Suprapubic skin (tissue), 3 donors: ENCODE measurements at regions not wholly inside any gene's neighbourhood (a gene's known extent, or its start where the extent isn't known, plus 50 kb on each side); places are given as distances from the start of the nearest gene placed in this dataset.

Experiments used
- POLR2A ChIP-seq, 2 donors: fragments of 450-650 bp; IDR thresholded peaks; one replicate each; pipeline ENCODE4 v1.6.1; 2017; ENCODE audit warnings: antibody characterized with exemption in 2 of 2, mild to moderate bottlenecking in 2 of 2, moderate library complexity in 2 of 2
- TF ChIP-seq, protein P1 (sequence below), 2 donors: fragments of 200-600 bp in 1 of 2; fragments of 450-650 bp in 1 of 2; sonication (generic) in 1 of 2; IDR thresholded peaks; one replicate each; pipeline ENCODE4 v1.5.1; 2016 to 2019; ENCODE audit warnings: antibody characterized with exemption in 2 of 2, mild to moderate bottlenecking in 1 of 2, moderate library complexity in 1 of 2

DNA sequence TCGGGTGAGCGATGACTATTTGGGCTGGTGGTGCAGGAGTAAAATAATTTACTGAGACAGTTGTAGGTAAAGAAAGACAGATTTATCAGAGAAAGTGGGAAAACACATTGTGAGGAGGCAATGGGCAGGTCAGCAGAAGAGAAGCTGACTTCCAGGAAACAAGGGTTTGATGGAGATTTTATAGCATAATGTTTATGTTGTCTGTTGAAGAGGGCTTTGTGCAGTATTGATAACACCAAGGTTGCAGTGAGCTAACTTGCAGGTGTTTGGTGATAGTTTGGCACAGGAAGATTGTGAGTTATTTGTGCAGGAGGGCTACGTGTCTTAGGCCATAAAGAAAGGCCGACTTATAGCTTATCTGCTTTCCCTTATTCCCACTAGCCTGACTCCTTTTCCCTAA, 72.2 kb downstream of the DHRS2 start:
- TF ChIP-seq POLR2A (IDR thresholded peaks at IDR 0.05) = no peak
- TF ChIP-seq, protein P1, sequence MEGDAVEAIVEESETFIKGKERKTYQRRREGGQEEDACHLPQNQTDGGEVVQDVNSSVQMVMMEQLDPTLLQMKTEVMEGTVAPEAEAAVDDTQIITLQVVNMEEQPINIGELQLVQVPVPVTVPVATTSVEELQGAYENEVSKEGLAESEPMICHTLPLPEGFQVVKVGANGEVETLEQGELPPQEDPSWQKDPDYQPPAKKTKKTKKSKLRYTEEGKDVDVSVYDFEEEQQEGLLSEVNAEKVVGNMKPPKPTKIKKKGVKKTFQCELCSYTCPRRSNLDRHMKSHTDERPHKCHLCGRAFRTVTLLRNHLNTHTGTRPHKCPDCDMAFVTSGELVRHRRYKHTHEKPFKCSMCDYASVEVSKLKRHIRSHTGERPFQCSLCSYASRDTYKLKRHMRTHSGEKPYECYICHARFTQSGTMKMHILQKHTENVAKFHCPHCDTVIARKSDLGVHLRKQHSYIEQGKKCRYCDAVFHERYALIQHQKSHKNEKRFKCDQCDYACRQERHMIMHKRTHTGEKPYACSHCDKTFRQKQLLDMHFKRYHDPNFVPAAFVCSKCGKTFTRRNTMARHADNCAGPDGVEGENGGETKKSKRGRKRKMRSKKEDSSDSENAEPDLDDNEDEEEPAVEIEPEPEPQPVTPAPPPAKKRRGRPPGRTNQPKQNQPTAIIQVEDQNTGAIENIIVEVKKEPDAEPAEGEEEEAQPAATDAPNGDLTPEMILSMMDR (IDR thresholded peaks at IDR 0.05) = no peak
